Fibroblast of pulmonary artery (primary cell): ENCODE measurements at regions not wholly inside any gene's neighbourhood (a gene's known extent, or its start where the extent isn't known, plus 50 kb on each side); places are given as distances from the start of the nearest gene placed in this dataset.

ENCODE experiments used
- DNase-seq: peaks from one replicate; pipeline ENCODE4 v3.0.0-alpha.2; 2010; ENCODE audit warnings: low read depth
- H3K4me3 ChIP-seq: replicated peaks from 2 replicates; pipeline ENCODE4 v1.5.1; 2011; ENCODE audit warnings: low read depth, mild to moderate bottlenecking, control low read depth, low read length, moderate library complexity
- TF ChIP-seq, protein P1 (sequence below): IDR thresholded peaks from 2 replicates; pipeline ENCODE4 v1.5.1; 2011; ENCODE audit warnings: mild to moderate bottlenecking, control low read depth, low read length, inconsistent platforms; ENCODE audit errors: missing control alignments

DNA sequence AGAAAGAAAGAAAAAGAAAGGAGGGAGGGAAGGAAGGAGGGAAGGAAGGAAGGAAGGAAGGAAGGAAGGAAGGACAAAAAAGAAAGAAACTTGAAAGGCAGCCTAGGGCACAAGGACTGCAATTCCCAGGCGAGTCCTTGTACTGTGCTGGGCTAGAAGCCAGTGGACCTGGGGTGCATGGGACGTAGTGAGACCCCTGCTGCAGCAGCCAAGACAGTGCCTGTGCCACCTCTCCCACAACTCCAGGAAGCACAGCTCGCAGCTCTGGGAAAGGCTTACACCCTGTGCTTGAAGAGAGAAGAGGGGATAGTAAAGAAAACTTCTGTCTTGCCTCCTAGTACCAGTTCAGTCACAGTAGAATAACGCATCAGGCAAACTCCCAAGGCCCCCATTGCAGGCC is 227.9 kb upstream of the CDH7 start:
- DNase-seq = no peak
- TF ChIP-seq, protein P1, sequence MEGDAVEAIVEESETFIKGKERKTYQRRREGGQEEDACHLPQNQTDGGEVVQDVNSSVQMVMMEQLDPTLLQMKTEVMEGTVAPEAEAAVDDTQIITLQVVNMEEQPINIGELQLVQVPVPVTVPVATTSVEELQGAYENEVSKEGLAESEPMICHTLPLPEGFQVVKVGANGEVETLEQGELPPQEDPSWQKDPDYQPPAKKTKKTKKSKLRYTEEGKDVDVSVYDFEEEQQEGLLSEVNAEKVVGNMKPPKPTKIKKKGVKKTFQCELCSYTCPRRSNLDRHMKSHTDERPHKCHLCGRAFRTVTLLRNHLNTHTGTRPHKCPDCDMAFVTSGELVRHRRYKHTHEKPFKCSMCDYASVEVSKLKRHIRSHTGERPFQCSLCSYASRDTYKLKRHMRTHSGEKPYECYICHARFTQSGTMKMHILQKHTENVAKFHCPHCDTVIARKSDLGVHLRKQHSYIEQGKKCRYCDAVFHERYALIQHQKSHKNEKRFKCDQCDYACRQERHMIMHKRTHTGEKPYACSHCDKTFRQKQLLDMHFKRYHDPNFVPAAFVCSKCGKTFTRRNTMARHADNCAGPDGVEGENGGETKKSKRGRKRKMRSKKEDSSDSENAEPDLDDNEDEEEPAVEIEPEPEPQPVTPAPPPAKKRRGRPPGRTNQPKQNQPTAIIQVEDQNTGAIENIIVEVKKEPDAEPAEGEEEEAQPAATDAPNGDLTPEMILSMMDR = no peak
- no peak overlapping the region for H3K4me3 ChIP-seq

DNA sequence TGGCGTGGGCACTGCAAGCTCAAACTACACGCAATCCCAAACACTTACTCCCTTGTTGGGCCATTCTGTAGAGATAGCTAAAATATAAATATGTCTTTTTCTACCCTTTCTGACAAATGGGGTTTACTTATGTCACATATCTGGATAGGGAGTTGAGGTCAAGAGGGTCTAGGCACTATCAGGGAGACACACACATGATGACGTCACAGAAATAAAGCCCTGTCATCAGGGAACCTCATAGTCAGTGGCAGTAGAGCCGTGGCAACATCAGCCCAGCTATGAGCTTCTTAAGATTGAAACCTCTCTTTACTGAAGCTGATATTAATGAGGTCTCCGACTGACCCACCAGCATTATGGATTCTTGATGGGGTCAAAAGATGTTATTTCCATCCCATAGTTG is 234.6 kb upstream of the CDH7 start:
- DNase-seq = no peak
- TF ChIP-seq, protein P1 = no peak

DNA sequence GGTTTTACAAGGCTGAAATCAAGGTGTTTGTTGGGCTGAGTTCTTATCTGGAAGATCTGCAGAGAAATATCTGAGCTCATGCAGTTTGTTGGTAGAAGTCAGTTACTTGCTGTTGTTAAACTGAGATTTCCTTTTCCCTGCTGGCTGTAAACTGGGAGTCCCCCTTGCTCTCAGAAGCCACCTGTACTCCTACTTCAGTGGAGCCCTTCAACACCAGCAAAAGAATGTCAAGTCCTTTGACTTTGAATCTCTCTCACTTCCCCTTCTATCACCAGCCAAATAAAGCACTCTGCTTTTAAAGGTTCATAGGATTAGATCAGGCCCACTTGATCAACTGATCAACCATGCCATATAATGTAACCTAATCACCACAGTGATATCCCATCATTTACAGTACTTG is 252.2 kb upstream of the CDH7 start:
- DNase-seq = no peak
- TF ChIP-seq, protein P1 = no peak
- H3K4me3 ChIP-seq = no peak overlapping the region

More for the DNA sequence above, 234.6 kb upstream of the CDH7 start:
- no peak overlapping the region for H3K4me3 ChIP-seq

DNA sequence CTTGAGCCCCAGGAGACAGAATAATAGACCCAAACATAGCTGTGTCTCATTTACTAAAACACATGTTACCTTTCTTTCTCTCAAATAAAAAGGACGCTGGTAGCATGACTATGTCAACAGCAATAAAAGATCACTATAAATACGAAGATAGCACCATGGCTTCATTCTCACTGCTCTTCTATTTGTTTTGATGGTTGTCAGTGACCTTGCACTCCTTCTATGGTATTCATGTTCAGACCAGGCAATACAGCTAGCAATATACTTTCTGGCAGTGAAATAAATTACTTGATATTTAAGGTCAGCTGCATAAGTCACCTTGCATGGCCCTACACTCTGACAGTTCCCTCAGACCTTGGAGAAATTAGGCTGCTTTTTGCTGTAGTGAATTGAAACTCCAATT is 263.2 kb upstream of the CDH7 start:
- H3K4me3 ChIP-seq = no peak overlapping the region
- TF ChIP-seq, protein P1 = no peak

DNA sequence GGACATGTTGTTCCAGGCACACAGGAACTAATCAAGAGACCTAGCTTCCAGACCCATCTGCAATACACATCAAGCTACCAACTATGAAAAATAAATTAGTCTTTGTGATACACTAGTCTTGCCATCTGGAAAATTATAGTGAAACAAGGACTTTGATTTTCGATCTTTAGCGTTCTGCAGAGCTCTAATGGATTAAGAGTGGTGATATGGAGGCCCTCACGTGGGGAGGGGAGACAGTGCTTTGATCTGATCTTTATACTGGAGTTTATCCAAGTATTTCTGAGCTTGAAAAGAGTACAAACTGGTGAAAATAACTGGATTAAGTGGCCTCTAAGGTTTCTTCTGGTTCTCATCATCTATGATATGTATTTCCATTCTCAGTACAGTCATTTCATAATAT is 273.4 kb upstream of the CDH7 start:
- H3K4me3 ChIP-seq = no peak overlapping the region
- no peak for DNase-seq
- TF ChIP-seq, protein P1 = no peak

More for the DNA sequence above, 263.2 kb upstream of the CDH7 start:
- DNase-seq = no peak

DNA sequence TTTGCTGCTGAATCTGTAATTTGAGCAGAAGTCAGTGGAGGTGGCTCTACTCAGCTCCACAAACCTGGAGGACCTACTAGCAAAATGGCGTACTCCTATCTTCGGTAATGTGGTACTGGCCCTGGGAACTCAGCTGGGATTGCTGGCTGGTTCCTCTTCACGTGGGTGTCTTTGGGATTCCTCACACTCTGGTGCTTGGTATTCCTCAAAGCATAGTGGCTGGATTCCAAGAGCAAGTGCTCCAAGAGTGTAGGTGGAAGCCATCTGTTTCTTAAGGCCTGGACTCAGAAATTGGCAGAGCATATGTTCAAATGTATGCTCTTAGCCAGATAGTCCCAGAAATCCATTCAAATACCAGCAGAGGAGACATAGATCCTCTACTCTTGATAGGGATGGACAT is 281.9 kb upstream of the CDH7 start:
- DNase-seq = no peak
- H3K4me3 ChIP-seq = no peak overlapping the region
- TF ChIP-seq, protein P1 = no peak

DNA sequence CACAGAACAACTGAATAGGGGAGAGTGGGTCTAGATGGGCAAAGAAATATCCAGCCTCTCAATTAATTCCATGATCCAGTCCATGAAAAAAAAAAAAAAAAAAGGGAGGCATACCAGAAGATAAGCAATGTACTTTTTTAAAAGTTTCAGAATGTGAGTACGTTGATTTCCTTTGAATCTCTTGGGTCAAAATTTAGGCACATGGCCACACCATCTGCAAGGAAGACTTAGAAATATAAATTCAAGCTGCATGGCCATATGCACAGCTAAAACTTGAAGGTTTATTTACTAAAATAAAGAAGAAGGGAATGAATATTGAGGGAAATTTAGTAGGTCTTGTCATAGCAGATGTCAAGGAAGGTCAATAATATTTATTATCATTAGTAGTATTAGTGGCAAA is 286.5 kb upstream of the CDH7 start:
- no peak for DNase-seq
- TF ChIP-seq, protein P1 = no peak
- H3K4me3 ChIP-seq = no peak overlapping the region
